ENCODE measurements at regions not wholly inside any gene's neighbourhood (a gene's known extent, or its start where the extent isn't known, plus 50 kb on each side); places are given as distances from the start of the nearest gene placed in this dataset.

- DNase-seq: no peak
- TF ChIP-seq, protein P1, sequence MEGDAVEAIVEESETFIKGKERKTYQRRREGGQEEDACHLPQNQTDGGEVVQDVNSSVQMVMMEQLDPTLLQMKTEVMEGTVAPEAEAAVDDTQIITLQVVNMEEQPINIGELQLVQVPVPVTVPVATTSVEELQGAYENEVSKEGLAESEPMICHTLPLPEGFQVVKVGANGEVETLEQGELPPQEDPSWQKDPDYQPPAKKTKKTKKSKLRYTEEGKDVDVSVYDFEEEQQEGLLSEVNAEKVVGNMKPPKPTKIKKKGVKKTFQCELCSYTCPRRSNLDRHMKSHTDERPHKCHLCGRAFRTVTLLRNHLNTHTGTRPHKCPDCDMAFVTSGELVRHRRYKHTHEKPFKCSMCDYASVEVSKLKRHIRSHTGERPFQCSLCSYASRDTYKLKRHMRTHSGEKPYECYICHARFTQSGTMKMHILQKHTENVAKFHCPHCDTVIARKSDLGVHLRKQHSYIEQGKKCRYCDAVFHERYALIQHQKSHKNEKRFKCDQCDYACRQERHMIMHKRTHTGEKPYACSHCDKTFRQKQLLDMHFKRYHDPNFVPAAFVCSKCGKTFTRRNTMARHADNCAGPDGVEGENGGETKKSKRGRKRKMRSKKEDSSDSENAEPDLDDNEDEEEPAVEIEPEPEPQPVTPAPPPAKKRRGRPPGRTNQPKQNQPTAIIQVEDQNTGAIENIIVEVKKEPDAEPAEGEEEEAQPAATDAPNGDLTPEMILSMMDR (IDR thresholded peaks at IDR 0.05): no peak
- no peaks in the 10 kb centered on the region for H3K9me3 Mint-ChIP-seq
- H3K27me3 Mint-ChIP-seq: peaks cover 2% of the 10 kb centered on the region
- ChIA-PET CTCF (no interaction called here), POLR2A (no interaction called here)
- no peak overlapping the region for H3K27ac Mint-ChIP-seq
- H3K4me1 Mint-ChIP-seq (ENCODE audit: low read depth): peaks cover 48% of the 10 kb centered on the region
- no peak overlapping the region for H3K4me3 Mint-ChIP-seq
- intact Hi-C loops (cut with micrococcal nuclease): no loop called here
- H3K36me3 Mint-ChIP-seq (ENCODE audit: low read depth): peaks cover 3% of the 10 kb centered on the region
- ATAC-seq: no peak
Measured at GRCh38 chr2:12296915-12297314, 419.8 kb upstream of the TRIB2 start.

DNA sequence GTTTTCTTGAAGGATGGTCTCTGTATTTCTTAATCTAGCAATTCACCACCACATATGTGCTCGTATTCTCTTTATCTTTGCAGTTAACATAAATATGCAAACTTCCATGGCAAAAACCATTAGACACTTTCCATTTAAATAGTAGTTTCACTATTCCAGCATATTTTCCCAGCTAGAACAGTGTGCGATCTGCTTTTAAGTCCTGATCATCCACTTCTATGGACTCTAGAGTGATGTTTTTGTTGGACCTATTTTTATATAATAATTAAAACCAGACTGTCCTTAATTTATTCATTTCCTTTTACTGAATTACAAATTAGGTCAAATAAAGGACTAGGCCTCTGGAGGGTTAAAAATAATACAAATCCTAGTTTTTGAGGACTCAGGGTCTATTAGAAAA, 418.4 kb upstream of the TRIB2 start:
- no peaks in the 10 kb centered on the region for H3K36me3 Mint-ChIP-seq (ENCODE audit: low read depth)
- CTCF ChIA-PET: no interaction called here
- ATAC-seq (no peak), DNase-seq (no peak)
- POLR2A ChIA-PET: no interaction called here
- intact Hi-C loops (cut with micrococcal nuclease): no loop called here
- H3K27me3 Mint-ChIP-seq: peaks cover 2% of the 10 kb centered on the region
- H3K27ac Mint-ChIP-seq: no peak overlapping the region
- TF ChIP-seq, protein P1 (IDR thresholded peaks at IDR 0.05): no peak
- no peaks in the 10 kb centered on the region for H3K9me3 Mint-ChIP-seq
- peaks cover 59% of the 10 kb centered on the region for H3K4me1 Mint-ChIP-seq (ENCODE audit: low read depth)
- H3K4me3 Mint-ChIP-seq: no peak overlapping the region

DNA sequence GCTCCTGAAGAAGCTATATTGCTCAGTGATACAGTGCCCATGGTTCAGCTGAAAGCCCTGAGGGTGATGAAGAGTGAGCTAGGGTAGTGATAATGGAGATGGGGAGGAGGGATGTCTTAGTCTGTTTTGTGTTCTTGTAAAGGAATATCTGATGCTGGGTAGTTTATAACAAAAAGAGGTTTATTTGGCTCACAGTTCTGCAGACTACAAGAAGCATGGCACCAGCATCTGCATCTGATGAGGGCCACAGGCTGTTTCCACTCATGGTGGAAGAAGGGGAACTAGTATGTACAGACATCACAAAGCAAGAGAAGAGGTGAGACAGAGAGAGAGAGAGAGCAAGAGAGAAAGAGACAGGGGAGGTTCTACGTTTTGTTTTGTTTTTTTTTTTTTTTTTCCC, 417.3 kb upstream of the TRIB2 start:
- no peaks in the 10 kb centered on the region for H3K36me3 Mint-ChIP-seq (ENCODE audit: low read depth)
- DNase-seq: no peak
- no peak overlapping the region for H3K27ac Mint-ChIP-seq
- ATAC-seq: no peak
- H3K4me3 Mint-ChIP-seq: no peak overlapping the region
- ChIA-PET CTCF (interaction anchor here (0.5 kb wide), 1 partner anchor 416 kb away, joined by 3 read pairs; no protein-coding TSS in a partner anchor), POLR2A (no interaction called here)
- H3K4me1 Mint-ChIP-seq (ENCODE audit: low read depth): peaks cover 55% of the 10 kb centered on the region
- H3K9me3 Mint-ChIP-seq: no peaks in the 10 kb centered on the region
- intact Hi-C loops (cut with micrococcal nuclease): no loop called here
- H3K27me3 Mint-ChIP-seq: peaks cover 2% of the 10 kb centered on the region
- TF ChIP-seq, protein P1 (IDR thresholded peaks at IDR 0.05): no peak

- Mint-ChIP-seq H3K4me3 (no peak overlapping the region), H3K27ac (no peak overlapping the region), H3K9me3 (no peaks in the 10 kb centered on the region), H3K27me3 (peaks cover 2% of the 10 kb centered on the region), H3K36me3 (ENCODE audit: low read depth) (no peaks in the 10 kb centered on the region), H3K4me1 (ENCODE audit: low read depth) (peaks cover 48% of the 10 kb centered on the region)
- intact Hi-C loops (cut with micrococcal nuclease): no loop called here
- no peak for ATAC-seq
- TF ChIP-seq, protein P1 (IDR thresholded peaks at IDR 0.05): no peak
- no peak for DNase-seq
- ChIA-PET CTCF (no interaction called here), POLR2A (no interaction called here)
Measured at GRCh38 chr2:12300019-12300602, 416.6 kb upstream of the TRIB2 start.

DNA sequence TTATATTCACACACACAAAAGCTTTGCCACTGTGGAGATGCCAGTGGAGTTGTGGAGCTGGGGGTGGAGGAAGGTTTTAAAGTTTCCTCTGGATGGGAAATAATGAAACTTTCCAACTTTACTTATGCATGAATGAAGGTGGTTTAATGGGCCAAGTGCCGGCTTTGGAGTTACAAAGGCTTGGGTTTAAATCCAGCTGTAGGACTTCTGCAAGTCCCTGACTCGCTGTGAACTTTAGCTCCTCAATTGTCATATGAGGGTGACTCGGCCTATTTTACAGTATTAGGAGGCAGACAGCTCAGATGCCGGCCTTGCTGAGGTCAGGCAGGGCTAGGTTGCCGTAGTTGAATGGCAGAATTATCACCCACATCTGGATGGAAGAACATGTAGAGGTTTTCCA, 415.8 kb upstream of the TRIB2 start:
- POLR2A ChIA-PET: no interaction called here
- no peak for DNase-seq
- no peak overlapping the region for H3K27ac Mint-ChIP-seq
- intact Hi-C loops (cut with micrococcal nuclease): no loop called here
- no peak overlapping the region for H3K4me3 Mint-ChIP-seq
- TF ChIP-seq, protein P1 (IDR thresholded peaks at IDR 0.05): no peak
- H3K9me3 Mint-ChIP-seq: no peaks in the 10 kb centered on the region
- H3K36me3 Mint-ChIP-seq (ENCODE audit: low read depth): no peaks in the 10 kb centered on the region
- no peak for ATAC-seq
- CTCF ChIA-PET: no interaction called here
- H3K4me1 Mint-ChIP-seq (ENCODE audit: low read depth): peaks cover 40% of the 10 kb centered on the region
- H3K27me3 Mint-ChIP-seq: peaks cover 2% of the 10 kb centered on the region

Data from activated CD8-positive, alpha-beta T cell treated with anti-CD3 and anti-CD28 coated beads for 36 hours (primary cell).